GM12878 (cell line): ENCODE measurements at regions not wholly inside any gene's neighbourhood (a gene's known extent, or its start where the extent isn't known, plus 50 kb on each side); places are given as distances from the start of the nearest gene placed in this dataset.

Experiments used
- ATAC-seq: fragments of 200-7000 bp; cut with Tn5 transposase; 3 replicates; pipeline ENCODE4 v1.9.1; 2020; ENCODE audit warnings: mild to moderate bottlenecking, moderate library complexity
- BruUV-seq: library from RNA; stranded (reverse); fragments of 400-500 nt; replicated peaks from 2 replicates; lab custom pipeline; 2021; lab: Mats Ljungman, UMichigan
- CTCF ChIA-PET: fragments of 300-600 bp; sonication (Branson Sonifier 250); formaldehyde crosslinking; extraction: SDS; loops from one replicate; lab custom pipeline; 2021; ENCODE audit warnings: inconsistent platforms; lab: Yijun Ruan, JAX
- POLR2A ChIA-PET: fragments of 350-600 bp; formaldehyde crosslinking; extraction: SDS; loops from one replicate; lab custom pipeline; 2021; ENCODE audit warnings: inconsistent platforms; lab: Charles Lee
- RAD21 ChIA-PET: fragments of 300-600 bp; sonication (Branson Sonifier 250); formaldehyde crosslinking; loops from one replicate; lab custom pipeline; 2023; ENCODE audit warnings: antibody characterized with exemption; ENCODE audit not compliant: unreplicated experiment; lab: Charles Lee
- SMC1A ChIA-PET: fragments of 300-600 bp; sonication (Branson Sonifier 250); formaldehyde crosslinking; loops from one replicate; lab custom pipeline; 2023; ENCODE audit not compliant: unreplicated experiment, uncharacterized antibody; lab: Charles Lee
- DNase-seq: peaks from one replicate; pipeline ENCODE4 v3.0.0-alpha.2; 2011; ENCODE audit warnings: low read depth, low spot score
- FAIRE-seq: peaks from 3 replicates; lab custom pipeline; 2011; peaks lifted over from hg19 to GRCh38; lab: Jason Lieb, UNC
- H2AFZ ChIP-seq: 2 replicates; pipeline ENCODE4 v1.6.0; 2011; ENCODE audit warnings: low read depth, low read length, control low read depth; ENCODE audit not compliant: control insufficient read depth
- H3K27ac ChIP-seq: 2 replicates; pipeline ENCODE4 v1.5.1; 2011; ENCODE audit warnings: control low read depth; ENCODE audit not compliant: control insufficient read depth, insufficient read depth
- H3K27me3 ChIP-seq, 2 experiments: replicated peaks in 1 of 2; 2 replicates each; pipeline versions ENCODE4 v1.6.0 to v1.6.1; 2011; ENCODE audit warnings: low read length in 1 of 2; ENCODE audit not compliant: control insufficient read depth in 2 of 2, insufficient read depth in 2 of 2
- H3K36me3 ChIP-seq, 2 experiments: 2 replicates each; pipeline ENCODE4 v1.5.1; 2011; ENCODE audit warnings: low read length in 1 of 2; ENCODE audit not compliant: control insufficient read depth in 2 of 2, insufficient read depth in 2 of 2
- H3K4me1 ChIP-seq: 2 replicates; pipeline ENCODE4 v1.6.1; 2011; ENCODE audit warnings: mild to moderate bottlenecking, low read length, moderate library complexity, mixed read lengths; ENCODE audit not compliant: control insufficient read depth, insufficient read depth
- H3K4me2 ChIP-seq: 2 replicates; pipeline ENCODE4 v1.6.0; 2011; ENCODE audit warnings: control low read depth; ENCODE audit not compliant: control insufficient read depth, insufficient read depth
- H3K4me3 ChIP-seq: fragments of 200-600 bp; sonication (generic); 2 replicates; pipeline ENCODE4 v1.5.1; 2016
- H3K79me2 ChIP-seq: 2 replicates; pipeline ENCODE4 v1.6.0; 2011; ENCODE audit warnings: low read length; ENCODE audit not compliant: control insufficient read depth, insufficient read depth
- H3K9ac ChIP-seq: 2 replicates; pipeline ENCODE4 v1.8.0; 2011; ENCODE audit warnings: low read length, control low read depth, mixed read lengths; ENCODE audit not compliant: control insufficient read depth, insufficient read depth
- H3K9me3 ChIP-seq: replicated peaks from 3 replicates; pipeline ENCODE4 v1.5.1; 2011; ENCODE audit warnings: mild to moderate bottlenecking, low read length; ENCODE audit not compliant: control insufficient read depth, insufficient read depth
- H4K20me1 ChIP-seq: 2 replicates; pipeline ENCODE4 v1.6.0; 2011; ENCODE audit not compliant: control insufficient read depth, insufficient read depth
- BRCA1 ChIP-seq: IDR thresholded peaks from 2 replicates; pipeline ENCODE4 v1.6.1; 2011; ENCODE audit warnings: low read depth, low read length, improper control_type of control experiment
- CBFB ChIP-seq: IDR thresholded peaks from 2 replicates; pipeline ENCODE4 v1.6.1; 2016; ENCODE audit warnings: antibody characterized with exemption, low read depth
- CHD4 ChIP-seq: fragments of 200-600 bp; sonication (generic); IDR thresholded peaks from 2 replicates; pipeline ENCODE4 v1.6.1; 2016; ENCODE audit warnings: mild to moderate bottlenecking
- IRF5 ChIP-seq: fragments of 450-650 bp; IDR thresholded peaks from 2 replicates; pipeline ENCODE4 v1.6.1; 2017; ENCODE audit warnings: borderline replicate concordance
- MEF2A ChIP-seq: IDR thresholded peaks from 2 replicates; pipeline ENCODE4 v1.6.1; 2011; ENCODE audit warnings: low read depth, mild to moderate bottlenecking, low read length, moderate library complexity; ENCODE audit not compliant: insufficient read depth
- PAX8 ChIP-seq: fragments of 450-650 bp; IDR thresholded peaks from 2 replicates; pipeline ENCODE4 v1.6.1; 2017; ENCODE audit warnings: mild to moderate bottlenecking, moderate library complexity
- POLR2AphosphoS2 ChIP-seq: IDR thresholded peaks from 2 replicates; pipeline ENCODE4 v1.6.1; 2011; ENCODE audit warnings: low read depth, mild to moderate bottlenecking, low read length, improper control_type of control experiment, moderate library complexity
- RELB ChIP-seq: fragments of 450-650 bp; IDR thresholded peaks from 2 replicates; pipeline ENCODE4 v1.6.1; 2017; ENCODE audit warnings: low read depth, mild to moderate bottlenecking, moderate library complexity
- SMC3 ChIP-seq: IDR thresholded peaks from 2 replicates; pipeline ENCODE4 v1.6.1; 2011; ENCODE audit warnings: low read length, improper control_type of control experiment, borderline replicate concordance
- SREBF2 ChIP-seq: IDR thresholded peaks from 2 replicates; pipeline ENCODE4 v1.6.1; 2012; ENCODE audit warnings: mild to moderate bottlenecking, low read length
- YBX1 ChIP-seq: fragments of 450-650 bp; IDR thresholded peaks from 2 replicates; pipeline ENCODE4 v1.6.1; 2016; ENCODE audit warnings: antibody characterized with exemption
- ZNF217 ChIP-seq: fragments of 450-650 bp; IDR thresholded peaks from 2 replicates; pipeline ENCODE4 v1.6.1; 2017; ENCODE audit warnings: antibody characterized with exemption, mild to moderate bottlenecking
- ZNF24 ChIP-seq: fragments of 450-650 bp; IDR thresholded peaks from 2 replicates; pipeline ENCODE4 v1.6.1; 2017; ENCODE audit warnings: antibody characterized with exemption, mild to moderate bottlenecking
- WGBS: methylation state at CpG from one replicate; pipeline ENCODE4 v1.1.6; 2016; ENCODE audit warnings: low lambda C conversion rate; ENCODE audit not compliant: insufficient replicate concordance, insufficient coverage; ENCODE audit errors: missing lambda C conversion rate; 5-methylcytosine and 5-hydroxymethylcytosine counted together
- in situ Hi-C: fragments of 300-500 bp; cut with MboI; formaldehyde crosslinking; loops from 9 replicates; pipeline ENCODE4 v1.14.3; 2018; ENCODE audit warnings: mixed read lengths
- intact Hi-C: fragments of 100-400 bp; cut with micrococcal nuclease; formaldehyde crosslinking; loops from one replicate; pipeline ENCODE4 v1.14.2; 2022; ENCODE audit not compliant: unreplicated experiment

- DNase-seq: no peak
- WGBS: 41% methylated on average over 6 of the region's 8 CpGs
- ATAC-seq: no peak
- no peak overlapping the region for H3K9ac ChIP-seq
- ChIA-PET POLR2A (no interaction called here), CTCF (no interaction called here), RAD21 (no interaction called here), SMC1A (no interaction called here)
- H3K36me3 ChIP-seq: no peaks in the 10 kb centered on the region
- intact Hi-C loops (no loop called here), in situ Hi-C loops (no loop called here)
- no peaks in the 10 kb centered on the region; a peak in 1 of 4 replicates for H3K27me3 ChIP-seq
- no peaks in the 10 kb centered on the region for H3K79me2 ChIP-seq
- H3K4me2 ChIP-seq: no peak overlapping the region
- H2AFZ ChIP-seq: no peak overlapping the region
- TF ChIP-seq POLR2AphosphoS2 (no peak), CBFB (no peak), MEF2A (no peak), PAX8 (no peak), SREBF2 (no peak), SMC3 (no peak), RELB (no peak), BRCA1 (no peak), ZNF24 (no peak), YBX1 (no peak), ZNF217 (no peak), CHD4 (no peak), IRF5 (no peak)
- no peaks in the 10 kb centered on the region for H4K20me1 ChIP-seq
- no TSS peak for BruUV-seq
- no peaks in the 10 kb centered on the region for H3K4me1 ChIP-seq
- H3K27ac ChIP-seq: no peak overlapping the region
- no peak overlapping the region for H3K4me3 ChIP-seq
- FAIRE-seq: no peak
- H3K9me3 ChIP-seq: no peaks in the 10 kb centered on the region
Measured at GRCh38 chr11:135046556-135046955, 634.5 kb upstream of the B3GAT1 start.
